H1 (cell line): ENCODE measurements at regions not wholly inside any gene's neighbourhood (a gene's known extent, or its start where the extent isn't known, plus 50 kb on each side); places are given as distances from the start of the nearest gene placed in this dataset.
A peak's percentile ranks its signal among the peaks of the same experiment; 100 is the strongest.

Source experiments
- CTCF ChIA-PET: fragments of 300-600 bp; sonication (Branson Sonifier 250); formaldehyde crosslinking; loops from one replicate; lab custom pipeline; 2021; ENCODE audit not compliant: partially characterized antibody; lab: Charles Lee
- POLR2A ChIA-PET: fragments of 300-600 bp; sonication (Branson Sonifier 250); formaldehyde crosslinking; loops from one replicate; lab custom pipeline; 2021; ENCODE audit warnings: inconsistent platforms; ENCODE audit not compliant: partially characterized antibody; lab: Charles Lee
- DNase-seq, 2 experiments: peaks; one replicate each; pipeline versions ENCODE4 v3.0.0 to v3.0.0-alpha.2; 2010 to 2022; ENCODE audit warnings: low spot score in 2 of 2, low read depth in 1 of 2, mixed read lengths in 1 of 2
- FAIRE-seq: peaks from 2 replicates; lab custom pipeline; 2011; peaks lifted over from hg19 to GRCh38; lab: Jason Lieb, UNC
- H2AFZ ChIP-seq: 2 replicates; pipeline ENCODE4 v1.8.1; 2012; ENCODE audit warnings: low read length, inconsistent platforms
- H2AK5ac ChIP-seq: 2 replicates; pipeline ENCODE4 v1.6.1; 2013; ENCODE audit warnings: low read depth, low read length
- H2BK120ac ChIP-seq: replicated peaks from 2 replicates; pipeline ENCODE3; 2013; ENCODE audit warnings: low read depth, low read length, inconsistent platforms
- H2BK12ac ChIP-seq: 2 replicates; pipeline ENCODE4 v1.6.1; 2013; ENCODE audit warnings: low read depth, low read length
- H2BK15ac ChIP-seq: 2 replicates; pipeline ENCODE4 v1.6.1; 2013; ENCODE audit warnings: low read length
- H2BK20ac ChIP-seq: 2 replicates; pipeline ENCODE4 v1.6.1; 2013; ENCODE audit warnings: low read length
- H2BK5ac ChIP-seq: 2 replicates; pipeline ENCODE4 v1.6.1; 2013; ENCODE audit warnings: low read depth, low read length
- H3K14ac ChIP-seq: 2 replicates; pipeline ENCODE4 v1.6.1; 2013; ENCODE audit warnings: inconsistent platforms; ENCODE audit not compliant: insufficient read length
- H3K18ac ChIP-seq: 2 replicates; pipeline ENCODE4 v1.6.1; 2013; ENCODE audit warnings: low read length; ENCODE audit errors: extremely low read depth
- H3K23ac ChIP-seq: 2 replicates; pipeline ENCODE4 v1.6.1; 2013; ENCODE audit warnings: inconsistent platforms; ENCODE audit not compliant: insufficient read length
- H3K23me2 ChIP-seq: 2 replicates; pipeline ENCODE4 v1.6.1; 2013; ENCODE audit warnings: low read depth, low read length
- H3K27ac ChIP-seq: 2 replicates; pipeline ENCODE4 v1.6.1; 2011; ENCODE audit warnings: low read depth, low read length, inconsistent platforms
- H3K27me3 ChIP-seq, 4 experiments: replicated peaks in 1 of 4; 1 replicate in 1 of 4; 2 replicates in 3 of 4; pipeline versions ENCODE4 v1.6.1 to v1.8.1; 2011 to 2013; ENCODE audit warnings: low read length in 3 of 4, mild to moderate bottlenecking in 3 of 4, inconsistent platforms in 2 of 4, mixed read lengths in 2 of 4, moderate library complexity in 1 of 4; ENCODE audit not compliant: control insufficient read depth in 3 of 4, insufficient read depth in 3 of 4; ENCODE audit errors: extremely low read depth in 1 of 4
- H3K36me3 ChIP-seq, 4 experiments: 2 replicates each; pipeline versions ENCODE4 v1.6.1 to v1.8.1; 2011 to 2013; ENCODE audit warnings: mild to moderate bottlenecking in 4 of 4, low read length in 3 of 4, moderate library complexity in 2 of 4, control low read depth in 1 of 4, inconsistent platforms in 1 of 4; ENCODE audit not compliant: insufficient read depth in 4 of 4, control insufficient read depth in 2 of 4
- H3K4ac ChIP-seq: replicated peaks from 2 replicates; pipeline ENCODE3; 2013; ENCODE audit warnings: low read length, low read depth, mixed read lengths, inconsistent platforms; ENCODE audit not compliant: insufficient read length
- H3K4me1 ChIP-seq, 4 experiments: replicated peaks in 1 of 4; 1 replicate in 1 of 4; 2 replicates in 3 of 4; pipeline versions ENCODE4 v1.6.1 to v1.8.1; 2011 to 2013; ENCODE audit warnings: low read length in 3 of 4, inconsistent platforms in 2 of 4, mixed read lengths in 1 of 4; ENCODE audit not compliant: insufficient read depth in 4 of 4, control insufficient read depth in 3 of 4
- H3K4me2 ChIP-seq, 2 experiments: 2 replicates each; pipeline versions ENCODE4 v1.6.1 to v1.8.1; 2011 to 2013; ENCODE audit warnings: low read depth in 2 of 2, low read length in 2 of 2, control low read depth in 1 of 2, inconsistent platforms in 1 of 2, mild to moderate bottlenecking in 1 of 2; ENCODE audit not compliant: insufficient read depth in 1 of 2
- H3K4me3 ChIP-seq, 4 experiments: fragments of 200-600, 300-600 bp in 1 of 4; sonication (generic), shearing (Covaris generic), sonication (Bioruptor Twin) in 1 of 4; 2 replicates each; pipeline versions ENCODE4 v1.5.1 to v1.8.1; 2011 to 2016; ENCODE audit warnings: low read length in 4 of 4, low read depth in 3 of 4, control low read depth in 2 of 4, inconsistent platforms in 2 of 4, mild to moderate bottlenecking in 2 of 4, mixed read lengths in 1 of 4, moderate library complexity in 1 of 4; ENCODE audit not compliant: insufficient read depth in 2 of 4; ENCODE audit errors: extremely low read depth in 1 of 4
- H3K56ac ChIP-seq: replicated peaks from 2 replicates; pipeline ENCODE3; 2013; ENCODE audit warnings: low read depth, mild to moderate bottlenecking, mixed read lengths, low read length, inconsistent platforms; ENCODE audit not compliant: insufficient read length
- H3K79me1 ChIP-seq: 2 replicates; pipeline ENCODE4 v1.6.1; 2013; ENCODE audit warnings: low read depth, low read length, control low read depth
- H3K79me2 ChIP-seq, 2 experiments: 2 replicates each; pipeline versions ENCODE4 v1.6.1 to v1.8.1; 2012 to 2013; ENCODE audit warnings: low read length in 2 of 2, mild to moderate bottlenecking in 2 of 2, inconsistent platforms in 1 of 2; ENCODE audit not compliant: insufficient read depth in 2 of 2, control insufficient read depth in 1 of 2
- H3K9ac ChIP-seq, 4 experiments: replicated peaks in 1 of 4; 1 replicate in 1 of 4; 2 replicates in 3 of 4; pipeline versions ENCODE4 v1.6.1 to v1.8.1; 2011 to 2013; ENCODE audit warnings: low read depth in 3 of 4, low read length in 3 of 4, control low read depth in 2 of 4, mild to moderate bottlenecking in 2 of 4, moderate library complexity in 2 of 4, inconsistent platforms in 1 of 4; ENCODE audit errors: extremely low read depth in 1 of 4
- H3K9me3 ChIP-seq, 2 experiments: 2 replicates each; pipeline versions ENCODE4 v1.6.1 to v1.8.1; 2012 to 2013; ENCODE audit warnings: mild to moderate bottlenecking in 2 of 2, moderate library complexity in 2 of 2, control low read depth in 1 of 2, inconsistent platforms in 1 of 2, low read depth in 1 of 2, low read length in 1 of 2, mixed read lengths in 1 of 2; ENCODE audit not compliant: insufficient read depth in 2 of 2
- H4K20me1 ChIP-seq, 2 experiments: replicated peaks in 1 of 2; 2 replicates each; pipeline versions ENCODE3 to v1.8.1; 2011 to 2013; ENCODE audit warnings: inconsistent platforms in 2 of 2, low read length in 2 of 2, mild to moderate bottlenecking in 1 of 2; ENCODE audit not compliant: insufficient read depth in 2 of 2, control insufficient read depth in 1 of 2
- H4K5ac ChIP-seq: 2 replicates; pipeline ENCODE4 v1.6.1; 2013; ENCODE audit warnings: low read length, low read depth, mixed read lengths, inconsistent platforms; ENCODE audit not compliant: insufficient read length
- H4K8ac ChIP-seq: 2 replicates; pipeline ENCODE4 v1.8.0; 2013; ENCODE audit warnings: mild to moderate bottlenecking, moderate library complexity, low read length, inconsistent platforms; ENCODE audit not compliant: insufficient read depth; ENCODE audit errors: extremely low read depth
- H4K91ac ChIP-seq: replicated peaks from 2 replicates; pipeline ENCODE3; 2013; ENCODE audit warnings: low read length, mixed read lengths, inconsistent platforms; ENCODE audit not compliant: insufficient read length
- RAD21 ChIP-seq, 2 experiments: IDR thresholded peaks in 1 of 2; conservative IDR thresholded peaks in 1 of 2; 2 replicates each; pipeline ENCODE4 v1.6.1; 2011; ENCODE audit warnings: low read depth in 2 of 2, low read length in 2 of 2, improper control_type of control experiment in 1 of 2, inconsistent platforms in 1 of 2, mild to moderate bottlenecking in 1 of 2, moderate library complexity in 1 of 2
- SAP30 ChIP-seq: fragments of 300-600 bp; sonication (generic); IDR thresholded peaks from 2 replicates; pipeline ENCODE4 v1.7.1; 2012; ENCODE audit warnings: low read length, moderate library complexity, mild to moderate bottlenecking, inconsistent platforms; ENCODE audit not compliant: insufficient read depth, insufficient replicate concordance
- WGBS, 2 experiments: shearing (Covaris generic) in 1 of 2; methylation state at CpG; one replicate each; pipeline versions ENCODE4 v1.1.6 to v1.1.7; 2013 to 2015; ENCODE audit warnings: low lambda C conversion rate in 2 of 2, mixed read lengths in 2 of 2, inconsistent platforms in 1 of 2, low coverage in 1 of 2, missing lambda C conversion rate in 1 of 2; ENCODE audit not compliant: insufficient replicate concordance in 2 of 2, insufficient coverage in 1 of 2, insufficient read length in 1 of 2; ENCODE audit errors: extremely low coverage in 1 of 2, missing lambda C conversion rate in 1 of 2; 5-methylcytosine and 5-hydroxymethylcytosine counted together
- TF ChIP-seq, protein P1 (sequence below), 3 experiments: IDR thresholded peaks; 1 replicate in 2 of 3; 2 replicates in 1 of 3; pipeline versions ENCODE4 v1.5.1 to v1.6.1; 2011; ENCODE audit warnings: low read length in 3 of 3, mild to moderate bottlenecking in 3 of 3, inconsistent platforms in 2 of 3, low read depth in 1 of 3, moderate library complexity in 1 of 3; ENCODE audit not compliant: insufficient read depth in 1 of 3; ENCODE audit errors: control extremely low read depth in 1 of 3

GRCh38 chr3:140863580-140864009, 78.0 kb upstream of the SLC25A36 start:
- Histone ChIP-seq H3K79me1 (no peaks in the 10 kb centered on the region), H3K56ac (no peak overlapping the region), H2BK12ac (peak overlapping the region; percentile 87; the same call in 1 of the 2 replicates), H3K4ac (no peak overlapping the region), H4K8ac (no peak overlapping the region; the same call in 1 of the 2 replicates), H3K27me3 (no peaks in the 10 kb centered on the region), H3K23me2 (no peaks in the 10 kb centered on the region), H2BK120ac (no peak overlapping the region), H2AFZ (peak overlapping the region; percentile 100), H3K79me2 (no peaks in the 10 kb centered on the region), H2BK5ac (no peak overlapping the region), H4K91ac (no peak overlapping the region), H3K27ac (no peak overlapping the region), H3K18ac (no peak overlapping the region; the same call in 1 of the 2 replicates), H3K14ac (no peak overlapping the region), H3K23ac (no peak overlapping the region), H3K4me2 (peak overlapping the region in 1 of 2 experiments; percentile 49; a peak in 2 of 4 replicates), H4K5ac (no peak overlapping the region), H2BK20ac (peak overlapping the region; percentile 90; the same call in 1 of the 2 replicates), H3K36me3 (no peaks in the 10 kb centered on the region), H3K4me1 (peaks cover 0 to 5% (median 5%) of the 10 kb centered on the region in 4 experiments; a peak in 5 of 7 replicates), H2BK15ac (no peak overlapping the region), H2AK5ac (no peak overlapping the region), H4K20me1 (no peaks in the 10 kb centered on the region), H3K9ac (no peak overlapping the region), H3K4me3 (no peak overlapping the region), H3K9me3 (no peaks in the 10 kb centered on the region; a peak in 1 of 4 replicates)
- TF ChIP-seq SAP30, result no peak
- TF ChIP-seq, protein P1, sequence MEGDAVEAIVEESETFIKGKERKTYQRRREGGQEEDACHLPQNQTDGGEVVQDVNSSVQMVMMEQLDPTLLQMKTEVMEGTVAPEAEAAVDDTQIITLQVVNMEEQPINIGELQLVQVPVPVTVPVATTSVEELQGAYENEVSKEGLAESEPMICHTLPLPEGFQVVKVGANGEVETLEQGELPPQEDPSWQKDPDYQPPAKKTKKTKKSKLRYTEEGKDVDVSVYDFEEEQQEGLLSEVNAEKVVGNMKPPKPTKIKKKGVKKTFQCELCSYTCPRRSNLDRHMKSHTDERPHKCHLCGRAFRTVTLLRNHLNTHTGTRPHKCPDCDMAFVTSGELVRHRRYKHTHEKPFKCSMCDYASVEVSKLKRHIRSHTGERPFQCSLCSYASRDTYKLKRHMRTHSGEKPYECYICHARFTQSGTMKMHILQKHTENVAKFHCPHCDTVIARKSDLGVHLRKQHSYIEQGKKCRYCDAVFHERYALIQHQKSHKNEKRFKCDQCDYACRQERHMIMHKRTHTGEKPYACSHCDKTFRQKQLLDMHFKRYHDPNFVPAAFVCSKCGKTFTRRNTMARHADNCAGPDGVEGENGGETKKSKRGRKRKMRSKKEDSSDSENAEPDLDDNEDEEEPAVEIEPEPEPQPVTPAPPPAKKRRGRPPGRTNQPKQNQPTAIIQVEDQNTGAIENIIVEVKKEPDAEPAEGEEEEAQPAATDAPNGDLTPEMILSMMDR (IDR thresholded peaks at IDR 0.05; ENCODE audit: control extremely low read depth in 1 of 3, insufficient read depth in 1 of 3, low read depth in 1 of 3, low read length in 3 of 3), result peak in 2 of 3 experiments; percentile 37 to 64; a peak in 3 of 4 replicates
- peak; percentile 78 to 83 for TF ChIP-seq RAD21 (IDR thresholded peaks at IDR 0.05 in 1 of 2, conservative IDR thresholded peaks at IDR 0.05 in 1 of 2; ENCODE audit: low read depth in 2 of 2, low read length in 2 of 2)
- ChIA-PET POLR2A (no interaction called here), CTCF (interaction anchor here (0.7 to 1.3 kb wide), 18 partner anchors 10 to 948 kb away, joined by 3 to 4 read pairs (median 3); no protein-coding TSS in a partner anchor)
- 18% methylated on average over 6 of the region's 6 CpGs; no CpG with 5 or more reads in 1 of the 2 experiments for WGBS, 2 experiments
- peak; percentile 76 for FAIRE-seq
- DNase-seq, result peak; percentile 23 to 77
